ENCODE measurements at regions not wholly inside any gene's neighbourhood (a gene's known extent, or its start where the extent isn't known, plus 50 kb on each side); places are given as distances from the start of the nearest gene placed in this dataset.

- DNase-seq = no peak
Measured at GRCh38 chr12:92489781-92490180, 213.0 kb upstream of the PLEKHG7 start.

- no peak for DNase-seq
Measured at GRCh38 chr12:92488735-92489134, 214.1 kb upstream of the PLEKHG7 start.

GRCh38 chr12:92487138-92487485 is 215.7 kb upstream of the PLEKHG7 start:
- DNase-seq = no peak

GRCh38 chr12:92486443-92487137 is 216.2 kb upstream of the PLEKHG7 start:
- DNase-seq = no peak

GRCh38 chr12:92485351-92486348 is 217.1 kb upstream of the PLEKHG7 start:
- no peak for DNase-seq

GRCh38 chr12:92482599-92482998 is 220.2 kb upstream of the PLEKHG7 start:
- DNase-seq = no peak

- DNase-seq = no peak
Measured at GRCh38 chr12:92481066-92481465, 221.7 kb upstream of the PLEKHG7 start.

- no peak for DNase-seq
Measured at GRCh38 chr12:92478692-92479091, 224.1 kb upstream of the PLEKHG7 start.

- no peak for DNase-seq
Measured at GRCh38 chr12:92476844-92477243, 225.9 kb upstream of the PLEKHG7 start.

GRCh38 chr12:92473564-92473963 is 229.2 kb upstream of the PLEKHG7 start:
- no peak for DNase-seq

- peak; percentile 20 for DNase-seq
Measured at GRCh38 chr12:92472201-92472600, 230.6 kb upstream of the PLEKHG7 start.

GRCh38 chr12:92471551-92471950 is 231.2 kb upstream of the PLEKHG7 start:
- no peak for DNase-seq

- no peak for DNase-seq
Measured at GRCh38 chr12:92470608-92471021, 232.2 kb upstream of the PLEKHG7 start.

- DNase-seq = peak; percentile 7
Measured at GRCh38 chr12:92469837-92470236, 233.0 kb upstream of the PLEKHG7 start.

GRCh38 chr12:92468358-92469020 is 234.3 kb upstream of the PLEKHG7 start:
- peak; percentile 9 for DNase-seq

- no peak for DNase-seq
Measured at GRCh38 chr12:92467886-92468285, 234.9 kb upstream of the PLEKHG7 start.

- no peak for DNase-seq
Measured at GRCh38 chr12:92466391-92467305, 236.1 kb upstream of the PLEKHG7 start.

GRCh38 chr12:92465786-92466295 is 236.9 kb upstream of the PLEKHG7 start:
- no peak for DNase-seq

- DNase-seq = no peak
Measured at GRCh38 chr12:92464911-92465310, 237.9 kb upstream of the PLEKHG7 start.

- DNase-seq = no peak
Measured at GRCh38 chr12:92463171-92463570, 239.6 kb upstream of the PLEKHG7 start.

- no peak for DNase-seq
Measured at GRCh38 chr12:92462527-92462926, 240.3 kb upstream of the PLEKHG7 start.

GRCh38 chr12:92462049-92462448 is 240.7 kb upstream of the PLEKHG7 start:
- DNase-seq = no peak

Data from fibroblast of skin of right quadriceps (primary cell).